ENCODE measurements at regions not wholly inside any gene's neighbourhood (a gene's known extent, or its start where the extent isn't known, plus 50 kb on each side); places are given as distances from the start of the nearest gene placed in this dataset.

DNA sequence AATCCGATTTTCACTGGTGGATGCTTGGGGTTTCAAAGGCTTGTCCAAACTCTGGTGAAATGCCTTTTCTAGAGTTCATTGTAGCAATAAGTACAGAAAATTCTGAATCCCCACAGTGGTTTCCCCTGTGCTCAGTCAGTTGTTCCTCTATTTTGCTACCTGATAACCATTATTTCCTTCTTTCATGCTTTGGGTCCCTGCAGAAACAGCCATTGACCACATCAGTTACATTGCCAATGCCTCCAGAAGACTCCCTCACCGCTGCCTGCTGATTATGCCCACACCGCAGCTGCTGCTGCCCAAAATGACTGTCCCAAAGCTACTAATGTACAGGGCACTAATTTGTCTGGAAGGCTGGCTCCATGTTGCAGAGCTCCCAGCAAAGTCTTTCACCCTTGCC is 517.3 kb downstream of the KLF12 start:
- DNase-seq (ENCODE audit: low read depth): no peak

- no peak for DNase-seq (ENCODE audit: low read depth)
Observed at GRCh38 chr13:73610799-73611592, 523.2 kb downstream of the KLF12 start.

- no peak for DNase-seq (ENCODE audit: low read depth)
Observed at GRCh38 chr13:73608711-73609485, 525.3 kb downstream of the KLF12 start.

DNA sequence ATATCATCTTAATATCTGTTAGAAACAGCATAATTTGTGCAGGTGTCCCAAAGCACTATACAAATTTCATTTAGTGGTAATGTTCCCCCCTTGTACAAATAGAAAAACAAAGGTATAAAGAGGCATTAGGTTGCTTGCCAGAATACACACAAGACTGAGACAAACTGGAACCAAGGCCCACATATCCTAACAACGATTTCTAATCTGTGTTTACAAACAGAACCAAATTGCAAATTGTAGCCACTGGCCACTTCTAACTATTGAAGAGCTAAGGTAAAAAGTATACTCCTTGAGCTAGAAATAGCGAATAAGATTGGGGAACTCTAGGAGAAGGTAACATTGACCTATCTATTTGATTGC is 526.1 kb downstream of the KLF12 start:
- no peak for DNase-seq (ENCODE audit: low read depth)

GRCh38 chr13:73607489-73608156 is 526.6 kb downstream of the KLF12 start:
- DNase-seq (ENCODE audit: low read depth): no peak

- no peak for DNase-seq (ENCODE audit: low read depth)
Observed at GRCh38 chr13:73603646-73604045, 530.6 kb downstream of the KLF12 start.

DNA sequence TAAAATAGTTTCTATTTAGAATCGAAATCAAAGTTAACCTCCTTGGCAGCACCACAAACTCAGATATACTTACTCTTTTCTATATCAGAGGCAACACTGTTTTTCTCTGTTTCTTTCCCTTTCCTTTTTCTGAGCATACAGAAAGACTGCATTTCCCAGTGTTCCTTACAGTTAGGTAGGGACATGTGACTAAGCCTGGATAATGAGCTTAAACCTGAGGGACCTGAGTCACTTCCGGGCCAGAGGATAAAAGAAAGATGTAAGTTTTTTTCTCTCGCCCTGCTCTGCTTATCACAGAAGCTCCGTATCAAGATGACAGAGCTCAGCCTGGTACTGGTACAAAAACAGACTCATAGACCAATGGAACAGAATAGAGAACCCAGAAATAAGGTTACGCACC is 531.9 kb downstream of the KLF12 start:
- no peak for DNase-seq (ENCODE audit: low read depth)

- DNase-seq (ENCODE audit: low read depth): no peak
Observed at GRCh38 chr13:73601708-73602107, 532.5 kb downstream of the KLF12 start.

GRCh38 chr13:73599232-73600128 is 534.7 kb downstream of the KLF12 start:
- no peak for DNase-seq (ENCODE audit: low read depth)

GRCh38 chr13:73598020-73598712 is 536.0 kb downstream of the KLF12 start:
- DNase-seq (ENCODE audit: low read depth): no peak

DNA sequence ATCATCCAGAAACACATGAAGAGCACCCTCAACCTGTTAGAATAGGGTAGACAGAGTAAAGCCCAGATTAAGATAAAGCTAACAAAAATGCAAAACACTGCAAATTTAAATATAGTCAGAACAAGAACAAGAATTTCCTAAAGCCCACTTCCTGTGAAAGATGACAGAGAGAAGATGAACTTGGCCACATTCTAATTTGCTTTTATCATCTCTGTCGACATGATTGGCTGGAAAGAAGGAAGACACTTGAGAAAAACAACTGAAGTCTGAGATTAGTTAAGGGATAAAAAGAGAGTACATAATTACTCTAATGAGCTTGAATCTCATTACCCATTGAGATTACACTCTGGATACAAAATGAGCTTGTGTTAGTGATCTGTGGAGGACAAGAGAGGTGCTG is 537.6 kb downstream of the KLF5 start:
- DNase-seq (ENCODE audit: low read depth): no peak

GRCh38 chr13:73593199-73593765 is 534.5 kb downstream of the KLF5 start:
- no peak for DNase-seq (ENCODE audit: low read depth)

GRCh38 chr13:73591861-73592260 is 533.1 kb downstream of the KLF5 start:
- no peak for DNase-seq (ENCODE audit: low read depth)

GRCh38 chr13:73590795-73591194 is 532.0 kb downstream of the KLF5 start:
- no peak for DNase-seq (ENCODE audit: low read depth)

GRCh38 chr13:73585236-73585635 is 526.4 kb downstream of the KLF5 start:
- DNase-seq (ENCODE audit: low read depth): no peak

DNA sequence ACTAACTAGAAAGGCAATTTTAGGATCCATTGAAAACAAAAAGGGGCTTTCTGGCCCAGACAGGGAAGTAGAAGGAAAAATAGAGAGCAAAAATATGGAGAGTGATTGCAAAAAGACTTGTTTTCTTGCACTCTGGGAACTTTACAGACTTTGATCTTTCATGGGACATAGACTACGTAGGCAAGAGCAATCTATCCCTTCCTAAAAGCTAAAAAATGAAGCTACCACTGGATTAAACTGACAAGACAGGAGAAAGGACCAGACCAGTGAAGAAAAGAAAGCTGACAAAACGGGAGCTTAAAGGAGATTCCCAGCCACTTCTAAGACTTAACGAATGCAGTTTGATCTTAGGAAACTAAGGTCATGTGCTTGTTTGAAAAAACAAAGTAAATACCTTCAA is 524.5 kb downstream of the KLF5 start:
- no peak for DNase-seq (ENCODE audit: low read depth)

DNA sequence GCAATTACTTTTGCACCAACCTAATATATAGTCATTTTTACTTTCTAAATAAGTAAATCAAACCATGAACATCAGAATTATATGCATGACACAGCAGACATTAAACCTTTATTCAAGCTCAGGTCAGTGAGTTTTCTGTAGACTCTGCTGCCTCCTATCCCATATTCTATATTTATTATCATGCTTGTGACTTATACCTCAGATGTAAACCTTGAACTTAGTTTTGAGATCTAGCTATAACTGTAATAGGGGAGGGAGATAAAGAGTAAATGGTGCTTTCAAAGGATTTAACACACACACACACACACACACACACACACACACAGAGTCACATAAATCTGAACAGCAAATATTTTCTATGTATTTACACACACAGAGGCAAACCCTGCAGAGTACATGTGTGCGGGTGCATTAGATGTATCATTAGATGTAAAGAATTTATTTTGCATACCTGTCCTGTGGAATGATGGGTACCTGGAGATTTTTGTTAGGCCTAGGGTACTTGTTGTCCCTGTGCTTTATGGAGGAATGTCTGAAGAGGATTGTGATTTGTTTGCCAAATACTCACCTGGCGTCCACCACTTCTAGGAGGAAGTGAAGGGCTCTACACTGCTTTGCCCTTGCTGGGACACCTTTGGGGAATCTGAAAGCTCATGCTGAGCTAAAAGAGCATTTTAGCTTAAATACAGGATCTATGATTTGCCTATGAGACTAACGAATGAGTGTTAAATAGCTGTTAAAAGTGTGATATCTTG is 521.9 kb downstream of the KLF5 start:
- no peak for DNase-seq (ENCODE audit: low read depth)

- DNase-seq (ENCODE audit: low read depth): no peak
Observed at GRCh38 chr13:73579574-73580274, 520.9 kb downstream of the KLF5 start.

DNA sequence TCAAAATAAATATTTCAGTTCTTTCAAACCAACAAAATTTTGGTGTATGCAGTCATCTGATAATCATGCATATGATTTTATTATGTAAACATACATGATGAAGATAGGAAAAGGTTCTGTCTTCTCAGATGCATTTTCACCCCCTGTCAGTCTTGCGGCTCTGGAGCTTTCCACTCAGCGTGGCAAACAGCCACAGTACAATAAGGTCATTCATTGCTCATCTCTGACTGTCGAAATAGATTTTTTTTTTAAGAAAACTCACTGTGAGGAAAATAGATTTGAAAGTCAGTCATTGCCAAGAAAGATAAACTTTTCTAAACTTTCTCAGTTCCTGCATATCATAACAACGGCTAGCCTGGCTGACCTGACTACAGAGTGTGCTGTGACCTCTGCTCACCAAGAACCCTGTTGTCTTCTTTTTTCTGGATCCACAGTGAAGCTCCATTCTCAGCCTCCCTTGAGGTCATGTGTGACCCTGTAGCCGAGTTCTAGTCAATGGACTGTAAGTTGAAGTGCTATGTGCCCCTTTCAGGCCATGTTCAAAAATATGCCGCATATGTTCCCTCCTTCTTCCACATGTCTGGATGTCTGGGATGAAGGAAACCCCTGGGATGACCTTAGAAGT is 519.6 kb downstream of the KLF5 start:
- no peak for DNase-seq (ENCODE audit: low read depth)
